ENCODE measurements at regions not wholly inside any gene's neighbourhood (a gene's known extent, or its start where the extent isn't known, plus 50 kb on each side); places are given as distances from the start of the nearest gene placed in this dataset.
"Not testable (repeated sequence)": the region's sequence is repeated elsewhere in the genome, so short reads cannot be mapped to it uniquely, and the experiment has no call there.

- no peak for DNase-seq
Observed at GRCh38 chr3:35446896-35447295, 192.4 kb upstream of the ARPP21 start.

DNA sequence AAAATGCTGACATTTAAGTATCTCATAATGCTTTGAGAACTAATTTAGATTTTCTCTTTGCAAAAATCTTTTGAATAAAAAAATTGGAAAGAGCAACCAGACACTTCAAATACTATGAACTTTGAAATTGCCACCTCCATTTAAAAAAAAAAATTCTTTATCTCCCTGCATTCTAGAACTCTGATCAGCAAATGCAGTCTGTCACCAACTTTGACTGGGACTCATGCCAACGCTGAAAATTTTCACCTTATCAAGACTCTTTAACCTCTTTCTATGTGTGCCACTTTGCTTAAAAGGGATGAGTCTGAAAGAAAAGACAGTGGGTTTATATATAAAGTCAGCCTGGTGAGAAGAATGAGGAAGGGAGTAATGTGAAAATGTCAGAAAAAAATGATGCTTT lies 191.2 kb upstream of the ARPP21 start:
- no peak for DNase-seq

DNA sequence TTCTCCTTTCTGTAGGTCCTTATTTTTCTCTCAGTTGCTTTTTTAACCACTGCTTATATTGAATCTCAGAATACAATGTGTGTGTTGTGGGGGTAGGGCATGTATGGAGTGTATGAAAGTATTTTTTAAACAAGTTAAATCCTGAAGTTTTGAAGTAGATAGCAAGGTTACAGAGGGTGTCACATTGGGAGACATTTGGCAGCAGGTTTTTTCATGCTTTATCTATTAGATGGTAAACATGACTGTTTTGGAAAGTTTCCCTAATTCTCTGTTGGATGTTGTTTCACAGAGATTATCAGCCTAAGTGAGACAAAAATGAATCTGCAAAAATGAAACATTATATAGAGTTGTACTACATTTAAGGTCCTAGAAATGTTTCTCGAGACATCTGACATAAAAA lies 190.6 kb upstream of the ARPP21 start:
- no peak for DNase-seq

DNA sequence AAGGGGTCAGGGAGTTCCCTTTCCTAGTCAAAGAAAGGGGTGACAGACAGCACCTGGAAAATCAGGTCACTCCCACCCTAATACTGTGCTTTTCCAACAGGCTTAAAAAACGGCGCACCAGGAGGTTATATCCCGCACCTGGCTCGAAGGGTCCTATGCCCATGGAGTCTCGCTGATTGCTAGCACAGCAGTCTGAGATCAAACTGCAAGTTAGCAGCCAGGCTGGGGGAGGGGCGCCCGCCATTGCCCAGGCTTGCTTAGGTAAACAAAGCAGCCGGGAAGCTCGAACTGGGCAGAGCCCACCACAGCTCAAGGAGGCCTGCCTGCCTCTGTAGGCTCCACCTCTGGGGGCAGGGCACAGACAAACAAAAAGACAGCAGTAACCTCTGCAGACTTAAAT lies 184.5 kb upstream of the ARPP21 start:
- DNase-seq = not testable (repeated sequence)

DNA sequence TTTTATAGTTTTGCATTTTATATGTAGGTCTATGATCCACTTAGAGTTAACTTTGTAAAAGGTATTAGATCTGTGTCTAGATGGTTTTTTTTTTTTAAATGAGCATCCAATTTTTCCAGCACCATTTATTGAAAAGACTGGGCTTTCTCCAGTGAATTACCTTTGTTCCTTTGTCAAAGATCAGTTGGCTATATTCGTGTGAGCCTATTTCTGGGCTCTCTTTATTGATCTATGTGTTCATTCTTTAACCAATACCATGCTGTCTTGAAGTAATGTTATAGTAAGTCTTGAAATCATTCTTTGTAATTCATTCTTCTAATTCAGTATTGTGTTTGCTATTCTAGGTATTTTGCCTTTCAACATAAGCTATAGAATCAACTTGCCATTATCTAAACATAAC lies 165.4 kb upstream of the ARPP21 start:
- no peak for DNase-seq

DNA sequence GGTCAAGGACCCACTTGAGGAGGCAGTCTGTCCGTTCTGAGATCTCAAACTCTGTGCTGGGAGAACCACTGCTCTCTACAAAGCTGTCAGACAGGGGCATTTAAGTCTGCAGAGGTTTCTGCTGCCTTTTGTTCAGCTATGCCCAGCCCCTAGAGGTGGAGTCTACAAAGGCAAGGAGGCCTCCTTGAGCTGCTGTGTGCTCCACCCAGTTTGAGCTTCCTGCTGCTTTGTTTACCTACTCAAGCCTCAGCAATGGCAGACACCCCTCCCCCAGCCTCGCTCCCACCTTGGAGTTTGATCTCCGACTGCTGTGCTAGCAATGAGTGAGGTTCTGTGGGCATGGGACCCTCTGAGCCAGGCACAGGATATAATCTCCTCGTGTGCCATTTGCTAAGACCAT lies 156.8 kb upstream of the ARPP21 start:
- DNase-seq = not testable (repeated sequence)

- DNase-seq = no peak
Observed at GRCh38 chr3:35483131-35483530, 156.2 kb upstream of the ARPP21 start.

DNA sequence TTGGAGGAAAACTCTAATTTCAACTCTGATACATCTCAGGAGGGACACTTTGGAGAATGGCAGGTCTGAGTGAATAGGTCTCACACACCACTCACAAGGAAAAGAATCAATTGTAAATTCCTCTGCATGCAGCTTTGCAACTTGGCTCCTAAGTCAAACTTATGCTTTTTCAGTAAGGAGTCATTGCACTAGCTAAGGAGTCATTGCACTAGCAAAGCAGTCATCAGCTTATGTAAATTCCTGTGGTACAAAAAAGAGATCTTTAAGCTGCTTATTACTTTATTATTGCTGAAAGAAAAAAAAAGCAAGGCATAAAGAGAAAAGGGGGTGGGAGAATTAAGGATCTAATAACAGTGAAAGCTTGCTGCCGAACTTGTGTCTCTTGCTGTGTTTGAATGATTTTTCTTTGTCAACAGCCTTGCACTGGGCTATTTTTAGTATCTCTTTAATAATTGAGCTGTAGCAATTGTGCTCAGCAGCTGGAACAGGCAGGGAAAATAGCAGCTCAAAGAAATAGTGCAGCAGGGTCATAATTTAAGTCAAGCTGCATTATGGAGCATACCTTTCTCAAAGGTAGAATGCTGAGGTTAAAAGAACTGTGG lies 154.3 kb upstream of the ARPP21 start:
- no peak for DNase-seq

DNA sequence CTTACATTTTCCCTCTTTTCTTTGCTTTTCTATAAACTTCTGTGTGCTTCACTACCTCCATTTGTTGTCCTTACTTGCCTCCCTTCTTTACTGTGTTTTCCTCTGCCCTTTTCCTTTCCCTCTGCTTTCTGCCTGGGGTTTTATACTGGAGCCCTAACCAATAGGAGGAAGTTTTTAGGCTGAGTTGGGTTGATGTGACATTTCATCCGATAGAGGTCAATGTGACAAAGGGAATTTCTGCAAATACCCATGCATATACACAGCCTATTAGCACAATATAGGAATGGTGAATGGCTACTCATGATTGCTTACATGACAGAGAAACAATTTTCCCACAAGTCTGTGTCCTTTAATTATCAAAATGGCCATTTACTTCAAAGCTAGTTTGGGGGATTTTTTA lies 153.0 kb upstream of the ARPP21 start:
- DNase-seq = no peak

DNA sequence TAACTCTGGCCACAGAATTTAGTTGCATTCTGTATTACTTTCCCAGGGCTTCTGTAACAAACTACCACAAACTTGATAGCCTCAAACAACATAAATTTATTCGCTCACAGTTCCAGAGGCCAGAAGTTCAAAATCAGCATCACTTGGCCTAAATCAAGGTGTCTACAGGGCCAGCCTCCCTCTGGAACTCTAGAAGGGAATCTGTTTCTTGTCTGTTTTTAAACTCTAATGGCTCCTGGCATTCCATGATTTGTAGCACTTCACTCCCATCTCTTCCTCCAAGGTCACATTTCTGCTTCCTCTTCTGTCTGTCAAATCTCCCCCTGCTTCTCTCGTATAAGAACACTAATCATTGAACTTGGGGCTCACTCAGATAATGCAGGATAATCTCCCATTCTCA lies 151.9 kb upstream of the ARPP21 start:
- DNase-seq = no peak

DNA sequence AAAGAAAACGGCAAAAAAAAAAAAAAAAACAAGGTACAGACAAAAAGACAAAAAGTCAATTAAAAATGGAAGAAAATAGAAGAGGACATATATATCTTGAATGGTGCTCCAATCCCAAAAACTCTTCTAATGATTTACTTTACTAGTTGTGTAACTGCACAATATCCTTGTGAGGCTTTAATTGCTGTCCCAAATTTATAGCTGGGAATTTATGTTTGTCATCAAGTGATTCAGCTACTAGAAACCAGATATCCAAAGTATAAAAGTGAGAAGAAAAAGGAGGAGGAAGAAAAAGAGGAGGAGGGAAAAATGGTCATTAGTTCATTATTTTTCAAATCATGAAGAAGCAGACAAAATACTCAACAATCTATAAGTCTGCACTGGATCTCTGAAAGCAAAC lies 150.8 kb upstream of the ARPP21 start:
- no peak for DNase-seq

- DNase-seq = no peak
Observed at GRCh38 chr3:35492841-35493240, 146.5 kb upstream of the ARPP21 start.

DNA sequence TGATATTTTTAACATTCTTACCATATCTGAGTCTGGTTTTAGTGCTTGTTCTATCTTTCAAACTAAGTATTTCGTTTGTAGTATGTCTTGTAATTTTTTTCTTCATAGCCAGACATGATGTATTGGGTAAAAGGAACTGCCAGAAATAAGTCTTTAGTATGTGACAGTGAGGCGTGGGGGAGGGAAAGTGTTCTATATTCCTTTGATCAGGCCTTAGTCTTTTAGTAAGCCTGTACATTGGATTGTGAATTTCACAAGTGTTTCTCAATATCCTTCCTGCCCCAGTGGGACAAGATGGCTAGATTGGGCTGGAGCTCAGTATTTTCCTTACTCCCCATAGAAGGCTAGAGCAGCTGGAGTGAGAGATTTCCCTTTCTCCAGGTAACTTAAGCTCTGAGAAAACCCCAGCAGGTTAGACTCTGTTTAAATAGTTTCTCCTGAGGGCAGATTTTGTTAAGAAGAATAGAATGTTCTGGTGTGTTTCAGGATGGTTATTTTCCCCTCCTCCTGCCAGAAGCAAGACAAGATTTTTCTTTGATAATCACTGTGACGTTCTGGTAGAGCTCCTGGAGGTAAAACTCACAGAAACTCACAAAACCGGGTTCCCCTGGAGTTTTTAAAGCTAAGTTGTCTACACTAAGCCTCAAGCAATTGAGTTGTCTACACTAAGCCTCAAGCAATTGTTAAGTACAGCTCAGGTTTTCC lies 140.7 kb upstream of the ARPP21 start:
- no peak for DNase-seq

- no peak for DNase-seq
Observed at GRCh38 chr3:35500641-35501350, 138.5 kb upstream of the ARPP21 start.

DNA sequence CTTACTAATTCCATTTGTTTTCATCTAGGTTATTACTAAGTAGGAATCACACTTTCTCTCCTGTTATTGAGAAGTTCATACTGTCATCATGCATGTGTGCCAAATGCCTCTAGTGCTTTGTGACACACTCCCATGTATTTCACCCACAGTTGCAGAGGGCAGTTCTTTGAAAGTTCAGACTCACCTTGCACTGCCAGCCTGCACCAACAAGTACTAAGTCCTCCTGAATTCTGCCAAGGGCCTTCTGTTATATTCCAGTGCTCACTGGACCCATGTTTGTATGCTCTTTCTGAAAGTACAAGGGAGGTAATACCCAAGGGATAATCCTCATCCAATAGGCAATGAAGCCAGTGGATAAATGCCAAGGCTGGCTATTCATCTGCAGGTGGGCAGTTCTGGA lies 136.6 kb upstream of the ARPP21 start:
- DNase-seq = no peak

DNA sequence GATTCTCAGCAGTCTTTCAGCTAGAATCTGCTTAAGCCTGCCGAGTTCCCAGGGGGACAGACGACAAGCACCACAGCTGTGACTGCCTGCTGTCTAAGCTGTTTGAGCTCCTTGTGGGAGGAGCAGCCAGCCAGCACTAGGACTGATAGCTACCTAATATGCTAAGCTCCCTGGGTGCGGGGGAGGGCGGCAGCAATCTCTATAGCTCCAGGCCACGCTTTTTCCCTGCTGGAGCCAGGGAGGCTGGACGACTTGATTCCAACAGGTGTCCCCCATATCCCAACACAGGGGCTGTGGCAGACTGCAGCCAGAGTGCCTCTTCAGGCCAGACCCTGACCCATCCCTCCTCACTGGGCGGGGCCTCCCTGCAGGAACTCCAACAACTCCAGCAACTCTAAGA lies 134.1 kb upstream of the ARPP21 start:
- DNase-seq = no peak

DNA sequence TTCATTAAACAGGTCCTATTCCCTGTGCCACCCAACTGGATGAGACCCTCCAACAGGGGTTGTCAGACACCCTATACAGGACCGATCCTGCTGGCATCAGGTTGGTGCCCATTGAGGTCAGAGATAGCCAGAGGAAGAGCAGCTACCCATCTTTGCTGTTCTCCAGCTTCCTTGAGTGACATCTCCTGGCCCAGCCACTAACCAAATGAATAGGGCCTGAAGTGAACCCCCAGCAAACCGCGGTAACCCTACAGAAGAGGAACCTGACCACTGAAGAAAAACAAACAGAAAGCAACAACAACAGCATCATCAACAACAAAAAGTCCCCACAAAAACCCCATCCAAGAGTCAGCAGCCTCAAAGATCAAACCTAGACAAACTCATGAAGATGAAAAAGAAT lies 133.6 kb upstream of the ARPP21 start:
- DNase-seq = no peak

GRCh38 chr3:35519936-35520335 lies 119.4 kb upstream of the ARPP21 start:
- no peak for DNase-seq

GRCh38 chr3:35521196-35521595 lies 118.1 kb upstream of the ARPP21 start:
- no peak for DNase-seq

DNA sequence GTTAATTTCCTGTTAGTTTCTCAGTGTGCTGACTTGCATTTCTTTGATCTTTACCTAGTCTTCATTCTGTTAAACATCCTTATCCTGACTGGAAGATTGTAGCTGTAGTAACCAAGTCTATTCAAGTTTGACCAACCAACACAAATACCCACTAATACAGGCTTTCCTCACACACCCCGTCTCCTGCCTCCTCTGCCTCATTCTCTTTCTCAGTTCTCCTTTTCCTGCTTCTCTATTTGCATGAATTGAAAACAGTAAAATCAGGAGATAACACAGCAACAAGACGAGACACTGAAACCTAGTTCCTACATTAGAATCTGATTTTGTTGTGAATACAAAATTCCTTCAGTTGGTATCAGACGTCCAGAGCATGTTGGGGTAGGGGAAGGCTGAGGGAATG lies 116.9 kb upstream of the ARPP21 start:
- DNase-seq = no peak

- DNase-seq = no peak
Observed at GRCh38 chr3:35523074-35523473, 116.3 kb upstream of the ARPP21 start.

GRCh38 chr3:35523838-35524237 lies 115.5 kb upstream of the ARPP21 start:
- DNase-seq = no peak

DNA sequence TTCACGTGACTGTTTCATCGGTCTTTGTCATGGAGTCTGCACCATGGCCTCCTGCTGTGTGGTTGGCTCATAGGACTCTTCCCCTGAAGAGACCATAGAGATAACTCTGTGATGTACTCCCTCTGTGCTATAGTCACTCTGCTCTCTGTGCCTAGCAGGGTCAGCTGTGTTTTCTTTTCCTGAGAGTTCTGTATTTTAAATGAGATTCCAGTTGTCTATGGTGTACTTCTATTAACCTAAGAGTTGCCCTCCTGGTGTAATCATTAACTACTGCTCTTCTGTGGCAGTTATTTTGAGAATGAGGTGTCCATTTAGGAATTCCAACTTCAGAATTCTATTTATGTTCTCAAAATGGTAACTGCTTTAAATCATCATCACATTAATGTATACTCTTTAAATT lies 114.5 kb upstream of the ARPP21 start:
- DNase-seq = no peak

DNA sequence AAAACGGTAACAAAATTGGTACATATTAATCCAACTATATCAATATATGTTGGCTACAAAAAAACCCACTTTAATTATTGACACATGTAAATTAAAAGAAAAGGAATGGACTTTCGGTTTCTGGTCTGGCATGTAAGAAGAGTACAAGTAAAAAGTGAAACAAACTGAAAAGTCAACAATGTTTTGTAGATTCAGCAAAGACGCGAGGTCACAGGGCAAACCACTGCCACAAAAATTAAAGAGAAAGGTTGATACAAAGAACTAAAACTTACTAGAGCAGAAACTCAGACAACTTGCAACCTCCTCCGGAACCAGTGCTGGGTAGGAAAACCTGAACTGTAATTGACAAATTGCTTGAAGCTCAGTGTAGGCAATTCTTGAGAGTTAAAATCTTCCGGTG lies 110.6 kb upstream of the ARPP21 start:
- DNase-seq = no peak

GRCh38 chr3:35529337-35529736 lies 110.0 kb upstream of the ARPP21 start:
- DNase-seq = no peak

Data from AML-193 (cell line).